A549 (cell line): ENCODE measurements at regions not wholly inside any gene's neighbourhood (a gene's known extent, or its start where the extent isn't known, plus 50 kb on each side); places are given as distances from the start of the nearest gene placed in this dataset.
A peak's percentile ranks its signal among the peaks of the same experiment; 100 is the strongest.

ENCODE experiments used
- ATAC-seq, 2 experiments: fragments of 200-7000 bp in 1 of 2; fragments of >200 bp in 1 of 2; cut with Nextera tagmentation in 1 of 2; cut with Tn5 transposase in 1 of 2; 3 replicates each; pipeline versions ENCODE4 v1.8.0 to v1.9.1; 2018 to 2020; ENCODE audit warnings: mild to moderate bottlenecking in 1 of 2, moderate library complexity in 1 of 2
- CTCF ChIA-PET: fragments of 300-600 bp; sonication (Branson Sonifier 250); formaldehyde crosslinking; extraction: SDS; loops from one replicate; lab custom pipeline; 2021; ENCODE audit warnings: antibody characterized with exemption, inconsistent platforms; lab: Yijun Ruan, JAX
- POLR2A ChIA-PET: fragments of 350-600 bp; formaldehyde crosslinking; extraction: SDS; loops from one replicate; lab custom pipeline; 2021; ENCODE audit warnings: antibody characterized with exemption, inconsistent platforms; lab: Yijun Ruan, JAX
- DNase-seq, 2 experiments: peaks; one replicate each; pipeline versions ENCODE4 v3.0.0 to v3.0.0-alpha.2; 2011 to 2016; ENCODE audit warnings: low read depth in 1 of 2, low spot score in 1 of 2
- FAIRE-seq: peaks from 2 replicates; lab custom pipeline; 2011; peaks lifted over from hg19 to GRCh38; lab: Jason Lieb, UNC
- H3K27ac ChIP-seq, 2 experiments: fragments of >200 bp; sonication (Bioruptor Twin); formaldehyde crosslinking; 3 replicates each; pipeline ENCODE4 v1.5.1; 2016 to 2017
- H3K4me1 ChIP-seq: fragments of >200 bp; sonication (Bioruptor Twin); formaldehyde crosslinking; 3 replicates; pipeline ENCODE4 v1.6.1; 2016
- H3K4me2 ChIP-seq: fragments of >200 bp; sonication (Bioruptor Twin); formaldehyde crosslinking; 3 replicates; pipeline ENCODE4 v1.6.1; 2016
- H3K4me3 ChIP-seq: fragments of >200 bp; sonication (Bioruptor Twin); formaldehyde crosslinking; 3 replicates; pipeline ENCODE4 v1.5.1; 2016
- H3K9me3 ChIP-seq: fragments of >200 bp; sonication (Bioruptor Twin); formaldehyde crosslinking; 3 replicates; pipeline ENCODE4 v1.6.1; 2016
- BHLHE40 ChIP-seq: IDR thresholded peaks from 2 replicates; pipeline ENCODE4 v1.6.1; 2012; ENCODE audit warnings: low read depth, low read length, inconsistent platforms
- CEBPB ChIP-seq, 2 experiments: fragments of >200 bp in 1 of 2; sonication (Bioruptor Twin) in 1 of 2; formaldehyde crosslinking in 1 of 2; IDR thresholded peaks; 2 replicates each; pipeline ENCODE4 v1.6.1; 2012 to 2016
- CHD2 ChIP-seq: fragments of 150-350 bp; IDR thresholded peaks from 2 replicates; pipeline ENCODE4 v1.6.1; 2014; ENCODE audit warnings: low read length; ENCODE audit not compliant: partially characterized antibody
- EP300 ChIP-seq, 2 experiments: fragments of >200 bp; sonication (Bioruptor Twin); formaldehyde crosslinking; IDR thresholded peaks; 2 replicates in 1 of 2; 3 replicates in 1 of 2; pipeline ENCODE4 v1.6.1; 2016 to 2017
- HDAC2 ChIP-seq: fragments of 200-600 bp; sonication (generic); IDR thresholded peaks from 2 replicates; pipeline ENCODE4 v1.6.1; 2016
- HOXB5 ChIP-seq: fragments of 250-450 bp; sonication (Bioruptor Pico); IDR thresholded peaks from 2 replicates; pipeline ENCODE4 v1.5.0; 2020; ENCODE audit warnings: mild to moderate bottlenecking, moderate library complexity
- KDM1A ChIP-seq: fragments of 200-600 bp; sonication (generic); IDR thresholded peaks from 2 replicates; pipeline ENCODE4 v1.6.1; 2016; ENCODE audit warnings: low read depth, mild to moderate bottlenecking
- MYC ChIP-seq: IDR thresholded peaks from 2 replicates; pipeline ENCODE4 v1.6.1; 2012; ENCODE audit warnings: mild to moderate bottlenecking, inconsistent platforms, low read length, improper control_type of control experiment, borderline replicate concordance
- NFE2L2 ChIP-seq: fragments of 150-350 bp; conservative IDR thresholded peaks from 2 replicates; pipeline ENCODE4 v1.6.1; 2014; ENCODE audit warnings: low read length
- NPAS2 ChIP-seq: fragments of 250-450 bp; sonication (Bioruptor Pico); IDR thresholded peaks from 2 replicates; pipeline ENCODE4 v1.8.0; 2022; ENCODE audit warnings: mild to moderate bottlenecking, moderate library complexity, borderline replicate concordance
- PHF8 ChIP-seq: fragments of 200-600 bp; sonication (generic); IDR thresholded peaks from 2 replicates; pipeline ENCODE4 v1.6.1; 2016; ENCODE audit warnings: low read depth, mild to moderate bottlenecking, antibody characterized with exemption, moderate library complexity, borderline replicate concordance
- RAD21 ChIP-seq, 2 experiments: fragments of >200 bp in 1 of 2; sonication (Bioruptor Twin) in 1 of 2; formaldehyde crosslinking in 1 of 2; IDR thresholded peaks in 1 of 2; conservative IDR thresholded peaks in 1 of 2; 2 replicates in 1 of 2; 3 replicates in 1 of 2; pipeline ENCODE4 v1.6.1; 2012 to 2018; ENCODE audit warnings: inconsistent platforms in 1 of 2
- RCOR1 ChIP-seq: fragments of 150-350 bp; IDR thresholded peaks from 2 replicates; pipeline ENCODE4 v1.6.1; 2014; ENCODE audit warnings: antibody characterized with exemption, low read length, low read depth
- RFX5 ChIP-seq: fragments of 450-650 bp; IDR thresholded peaks from 2 replicates; pipeline ENCODE4 v1.7.1; 2014; ENCODE audit warnings: antibody characterized with exemption, mild to moderate bottlenecking, moderate library complexity
- SMC3 ChIP-seq: fragments of >200 bp; sonication (Bioruptor Twin); formaldehyde crosslinking; IDR thresholded peaks from 3 replicates; pipeline ENCODE4 v1.6.1; 2018; ENCODE audit warnings: inconsistent platforms
- SREBF2 ChIP-seq: fragments of 450-650 bp; IDR thresholded peaks from 2 replicates; pipeline ENCODE4 v1.6.1; 2014; ENCODE audit warnings: mild to moderate bottlenecking, moderate library complexity
- ZNF302 ChIP-seq: fragments of 250-450 bp; sonication (Bioruptor Pico); IDR thresholded peaks from 2 replicates; pipeline ENCODE4 v1.9.0; 2021; ENCODE audit warnings: inconsistent platforms, mild to moderate bottlenecking, moderate library complexity
- WGBS: methylation state at CpG from one replicate; pipeline ENCODE4 v1.1.6; 2017; ENCODE audit errors: missing lambda C conversion rate; 5-methylcytosine and 5-hydroxymethylcytosine counted together
- TF ChIP-seq, protein P1 (sequence below): fragments of 250-450 bp; sonication (Bioruptor Pico); IDR thresholded peaks from 2 replicates; pipeline ENCODE4 v1.5.0; 2020; ENCODE audit warnings: low read depth, mild to moderate bottlenecking, moderate library complexity
- TF ChIP-seq, protein P2 (sequence below): fragments of 200-600 bp; sonication (generic); IDR thresholded peaks from 2 replicates; pipeline ENCODE4 v1.6.1; 2016; ENCODE audit warnings: antibody characterized with exemption, mild to moderate bottlenecking, moderate library complexity
- TF ChIP-seq, protein P3 (sequence below): fragments of >200 bp; sonication (Bioruptor Twin); formaldehyde crosslinking; IDR thresholded peaks from 3 replicates; pipeline ENCODE4 v1.5.1; 2016

DNA sequence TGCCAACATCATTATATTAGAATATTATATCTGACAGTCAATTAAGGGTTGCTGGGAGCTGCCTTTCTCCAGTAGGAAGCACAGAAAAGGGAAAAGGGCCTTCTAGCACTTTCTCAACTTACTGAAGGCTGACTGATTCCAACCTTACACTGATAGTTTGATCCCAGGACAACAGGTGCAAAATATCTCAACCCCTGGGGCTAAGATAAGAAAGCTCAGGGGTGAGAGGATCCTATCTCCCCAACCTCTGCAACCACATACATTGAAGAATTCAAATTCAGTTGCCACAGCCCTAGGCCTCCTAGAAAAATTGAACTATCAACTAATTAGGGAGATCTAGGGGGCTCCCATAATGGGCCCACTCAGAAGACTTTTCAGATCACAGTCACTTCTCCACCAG is 179.1 kb upstream of the GPRIN3 start:
- CTCF ChIA-PET = no interaction called here
- DNase-seq (no peak), ATAC-seq (no peak), FAIRE-seq (no peak)
- H3K4me1 ChIP-seq = no peaks in the 10 kb centered on the region
- TF ChIP-seq NFE2L2 (no peak), MYC (no peak), BHLHE40 (no peak), ZNF302 (CRISPR knock-in tag) (no peak), CHD2 (no peak), CEBPB (IDR thresholded peaks at IDR 0.05) (no peak), PHF8 (no peak), HDAC2 (no peak), HOXB5 (CRISPR knock-in tag) (no peak), RCOR1 (no peak), SREBF2 (no peak), SMC3 (no peak), RFX5 (no peak), EP300 (IDR thresholded peaks at IDR 0.05) (no peak), KDM1A (no peak)
- TF ChIP-seq, protein P1, sequence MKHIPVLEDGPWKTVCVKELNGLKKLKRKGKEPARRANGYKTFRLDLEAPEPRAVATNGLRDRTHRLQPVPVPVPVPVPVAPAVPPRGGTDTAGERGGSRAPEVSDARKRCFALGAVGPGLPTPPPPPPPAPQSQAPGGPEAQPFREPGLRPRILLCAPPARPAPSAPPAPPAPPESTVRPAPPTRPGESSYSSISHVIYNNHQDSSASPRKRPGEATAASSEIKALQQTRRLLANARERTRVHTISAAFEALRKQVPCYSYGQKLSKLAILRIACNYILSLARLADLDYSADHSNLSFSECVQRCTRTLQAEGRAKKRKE = no peak
- TF ChIP-seq, protein P2, sequence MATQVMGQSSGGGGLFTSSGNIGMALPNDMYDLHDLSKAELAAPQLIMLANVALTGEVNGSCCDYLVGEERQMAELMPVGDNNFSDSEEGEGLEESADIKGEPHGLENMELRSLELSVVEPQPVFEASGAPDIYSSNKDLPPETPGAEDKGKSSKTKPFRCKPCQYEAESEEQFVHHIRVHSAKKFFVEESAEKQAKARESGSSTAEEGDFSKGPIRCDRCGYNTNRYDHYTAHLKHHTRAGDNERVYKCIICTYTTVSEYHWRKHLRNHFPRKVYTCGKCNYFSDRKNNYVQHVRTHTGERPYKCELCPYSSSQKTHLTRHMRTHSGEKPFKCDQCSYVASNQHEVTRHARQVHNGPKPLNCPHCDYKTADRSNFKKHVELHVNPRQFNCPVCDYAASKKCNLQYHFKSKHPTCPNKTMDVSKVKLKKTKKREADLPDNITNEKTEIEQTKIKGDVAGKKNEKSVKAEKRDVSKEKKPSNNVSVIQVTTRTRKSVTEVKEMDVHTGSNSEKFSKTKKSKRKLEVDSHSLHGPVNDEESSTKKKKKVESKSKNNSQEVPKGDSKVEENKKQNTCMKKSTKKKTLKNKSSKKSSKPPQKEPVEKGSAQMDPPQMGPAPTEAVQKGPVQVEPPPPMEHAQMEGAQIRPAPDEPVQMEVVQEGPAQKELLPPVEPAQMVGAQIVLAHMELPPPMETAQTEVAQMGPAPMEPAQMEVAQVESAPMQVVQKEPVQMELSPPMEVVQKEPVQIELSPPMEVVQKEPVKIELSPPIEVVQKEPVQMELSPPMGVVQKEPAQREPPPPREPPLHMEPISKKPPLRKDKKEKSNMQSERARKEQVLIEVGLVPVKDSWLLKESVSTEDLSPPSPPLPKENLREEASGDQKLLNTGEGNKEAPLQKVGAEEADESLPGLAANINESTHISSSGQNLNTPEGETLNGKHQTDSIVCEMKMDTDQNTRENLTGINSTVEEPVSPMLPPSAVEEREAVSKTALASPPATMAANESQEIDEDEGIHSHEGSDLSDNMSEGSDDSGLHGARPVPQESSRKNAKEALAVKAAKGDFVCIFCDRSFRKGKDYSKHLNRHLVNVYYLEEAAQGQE = no peak
- POLR2A ChIA-PET = no interaction called here
- H3K4me2 ChIP-seq = no peak overlapping the region
- H3K9me3 ChIP-seq = no peaks in the 10 kb centered on the region
- H3K27ac ChIP-seq = no peak overlapping the region
- H3K4me3 ChIP-seq = no peak overlapping the region

DNA sequence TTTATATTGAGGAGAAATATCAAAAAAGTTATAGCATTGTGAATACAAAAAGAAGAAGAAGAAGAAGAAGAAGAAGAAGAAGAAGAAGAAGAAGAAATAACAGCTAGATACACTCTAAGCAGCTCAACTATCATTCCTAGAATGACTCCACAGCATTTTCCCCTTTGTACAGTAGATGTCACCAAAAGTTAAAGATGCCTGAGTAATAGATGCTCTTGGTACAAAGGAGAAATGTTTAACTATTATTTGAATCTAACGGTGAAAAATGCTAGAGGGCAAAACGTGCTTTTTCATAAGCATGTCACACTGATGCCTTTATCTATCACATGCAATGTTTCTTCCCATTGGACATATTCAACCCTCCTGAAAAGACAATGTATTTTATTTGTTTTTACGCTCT is 178.4 kb upstream of the GPRIN3 start:
- H3K9me3 ChIP-seq = no peaks in the 10 kb centered on the region
- 19% methylated on average over 3 of the region's 3 CpGs for WGBS
- H3K27ac ChIP-seq = no peak overlapping the region
- H3K4me3 ChIP-seq = no peak overlapping the region
- CTCF ChIA-PET = interaction anchor here (0.5 kb wide), 1 partner anchor 430 kb away, joined by 5 read pairs; no protein-coding TSS in a partner anchor
- no peaks in the 10 kb centered on the region for H3K4me1 ChIP-seq
- H3K4me2 ChIP-seq = no peak overlapping the region
- DNase-seq (peak in 1 of 2 experiments; percentile 22), FAIRE-seq (no peak), ATAC-seq (peak; percentile 43 to 65; a peak in 3 of 6 replicates)
- TF ChIP-seq RAD21 (conservative IDR thresholded peaks at IDR 0.05 in 1 of 2, IDR thresholded peaks at IDR 0.05 in 1 of 2) (peak; percentile 47 to 58), NPAS2 (CRISPR knock-in tag) (no peak), SMC3 (0 out of 3 replicates have a peak, but pooled peaks have one; percentile 29)
- TF ChIP-seq, protein P3, sequence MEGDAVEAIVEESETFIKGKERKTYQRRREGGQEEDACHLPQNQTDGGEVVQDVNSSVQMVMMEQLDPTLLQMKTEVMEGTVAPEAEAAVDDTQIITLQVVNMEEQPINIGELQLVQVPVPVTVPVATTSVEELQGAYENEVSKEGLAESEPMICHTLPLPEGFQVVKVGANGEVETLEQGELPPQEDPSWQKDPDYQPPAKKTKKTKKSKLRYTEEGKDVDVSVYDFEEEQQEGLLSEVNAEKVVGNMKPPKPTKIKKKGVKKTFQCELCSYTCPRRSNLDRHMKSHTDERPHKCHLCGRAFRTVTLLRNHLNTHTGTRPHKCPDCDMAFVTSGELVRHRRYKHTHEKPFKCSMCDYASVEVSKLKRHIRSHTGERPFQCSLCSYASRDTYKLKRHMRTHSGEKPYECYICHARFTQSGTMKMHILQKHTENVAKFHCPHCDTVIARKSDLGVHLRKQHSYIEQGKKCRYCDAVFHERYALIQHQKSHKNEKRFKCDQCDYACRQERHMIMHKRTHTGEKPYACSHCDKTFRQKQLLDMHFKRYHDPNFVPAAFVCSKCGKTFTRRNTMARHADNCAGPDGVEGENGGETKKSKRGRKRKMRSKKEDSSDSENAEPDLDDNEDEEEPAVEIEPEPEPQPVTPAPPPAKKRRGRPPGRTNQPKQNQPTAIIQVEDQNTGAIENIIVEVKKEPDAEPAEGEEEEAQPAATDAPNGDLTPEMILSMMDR = peak; percentile 37; the same call in 2 of the 3 replicates
- POLR2A ChIA-PET = no interaction called here
